Activated CD8-positive, alpha-beta T cell treated with anti-CD3 and anti-CD28 coated beads, Interleukin-2, amount 10 ng/mL, durations not matched to agents 7 days and 5 days (primary cell): ENCODE measurements at regions not wholly inside any gene's neighbourhood (a gene's known extent, or its start where the extent isn't known, plus 50 kb on each side); places are given as distances from the start of the nearest gene placed in this dataset.

ENCODE experiments used
- ATAC-seq: fragments of 150-1000 bp; cut with Tn5 transposase; one replicate; pipeline ENCODE4 v1.10.0; 2021; ENCODE audit warnings: moderate library complexity
- CTCF ChIA-PET: fragments of 350-600 bp; sonication (Branson Sonifier 250); formaldehyde crosslinking; loops from one replicate; lab custom pipeline; 2021; ENCODE audit warnings: antibody characterized with exemption; lab: Charles Lee
- POLR2A ChIA-PET: fragments of 350-600 bp; sonication (Branson Sonifier 250); formaldehyde crosslinking; loops from one replicate; lab custom pipeline; 2021; ENCODE audit warnings: antibody characterized with exemption; lab: Charles Lee
- DNase-seq: peaks from one replicate; pipeline ENCODE4 v3.0.0-alpha.2; 2020
- H3K27ac Mint-ChIP-seq: one replicate; pipeline ENCODE4 v1.8.0; 2021; ENCODE audit warnings: mild to moderate bottlenecking, mixed read lengths
- H3K27me3 Mint-ChIP-seq: one replicate; pipeline ENCODE4 v1.8.0; 2021; ENCODE audit warnings: low read depth, mixed read lengths
- H3K36me3 Mint-ChIP-seq: one replicate; pipeline ENCODE4 v1.8.0; 2021; ENCODE audit warnings: low read depth, mixed read lengths
- H3K4me1 Mint-ChIP-seq: one replicate; pipeline ENCODE4 v1.8.0; 2021; ENCODE audit warnings: low read depth, mixed read lengths
- H3K4me3 Mint-ChIP-seq: one replicate; pipeline ENCODE4 v1.8.0; 2021; ENCODE audit warnings: mild to moderate bottlenecking, mixed read lengths
- H3K9me3 Mint-ChIP-seq: one replicate; pipeline ENCODE4 v1.8.0; 2022; ENCODE audit warnings: mixed read lengths; ENCODE audit not compliant: insufficient read depth

- Mint-ChIP-seq H3K4me3 (no peak overlapping the region), H3K36me3 (no peaks in the 10 kb centered on the region), H3K27ac (no peak overlapping the region), H3K27me3 (no peaks in the 10 kb centered on the region), H3K4me1 (peaks cover 22% of the 10 kb centered on the region), H3K9me3 (no peaks in the 10 kb centered on the region)
- ATAC-seq (no peak), DNase-seq (no peak)
- POLR2A ChIA-PET, result no interaction called here
- CTCF ChIA-PET, result no interaction called here
Observed at GRCh38 chr2:215684448-215685237, 248.8 kb upstream of the FN1 start.

DNA sequence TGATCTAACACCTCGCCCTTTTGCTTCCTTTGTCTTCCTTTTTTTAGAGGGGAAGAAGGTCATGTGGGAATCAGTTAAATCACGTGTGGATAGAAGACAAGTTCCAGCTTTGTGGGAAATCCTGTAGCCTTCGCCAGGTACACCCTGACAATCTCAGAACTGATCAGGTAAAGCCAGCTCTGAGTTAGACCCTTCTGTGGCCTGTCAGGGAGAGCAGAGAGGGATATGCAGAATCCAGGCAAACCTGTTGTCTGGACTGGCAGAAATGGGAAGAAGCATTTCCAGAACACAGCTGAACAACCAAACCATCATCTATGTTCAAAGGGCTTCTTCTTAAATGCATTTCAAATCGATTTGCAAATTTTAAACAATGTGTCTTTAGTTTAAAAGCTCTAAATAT is 247.4 kb upstream of the FN1 start:
- H3K9me3 Mint-ChIP-seq, result no peaks in the 10 kb centered on the region
- H3K27ac Mint-ChIP-seq, result no peak overlapping the region
- peaks cover 2% of the 10 kb centered on the region for H3K27me3 Mint-ChIP-seq
- no peaks in the 10 kb centered on the region for H3K36me3 Mint-ChIP-seq
- ATAC-seq (no peak), DNase-seq (no peak)
- ChIA-PET POLR2A (no interaction called here), CTCF (no interaction called here)
- no peak overlapping the region for H3K4me3 Mint-ChIP-seq
- H3K4me1 Mint-ChIP-seq, result peaks cover 22% of the 10 kb centered on the region

- Mint-ChIP-seq H3K9me3 (no peaks in the 10 kb centered on the region), H3K36me3 (no peaks in the 10 kb centered on the region), H3K27ac (peak overlapping the region; percentile 37), H3K4me3 (no peak overlapping the region), H3K27me3 (peaks cover 2% of the 10 kb centered on the region), H3K4me1 (peaks cover 24% of the 10 kb centered on the region)
- ATAC-seq (no peak), DNase-seq (no peak)
- POLR2A ChIA-PET, result no interaction called here
- CTCF ChIA-PET, result no interaction called here
Observed at GRCh38 chr2:215681799-215682596, 246.1 kb upstream of the FN1 start.

- peak; percentile 84 for ATAC-seq
- H3K9me3 Mint-ChIP-seq, result no peaks in the 10 kb centered on the region
- peak overlapping the region; percentile 67 for H3K27ac Mint-ChIP-seq
- peak; percentile 55 for DNase-seq
- peaks cover 24% of the 10 kb centered on the region for H3K4me1 Mint-ChIP-seq
- ChIA-PET CTCF (no interaction called here), POLR2A (no interaction called here)
- H3K4me3 Mint-ChIP-seq, result peak overlapping the region; percentile 47
- no peaks in the 10 kb centered on the region for H3K36me3 Mint-ChIP-seq
- H3K27me3 Mint-ChIP-seq, result peaks cover 2% of the 10 kb centered on the region
Observed at GRCh38 chr2:215680605-215681598, 245.0 kb upstream of the FN1 start.

- Mint-ChIP-seq H3K4me3 (no peak overlapping the region), H3K27me3 (peaks cover 2% of the 10 kb centered on the region), H3K4me1 (peaks cover 24% of the 10 kb centered on the region), H3K27ac (no peak overlapping the region), H3K9me3 (no peaks in the 10 kb centered on the region), H3K36me3 (no peaks in the 10 kb centered on the region)
- ATAC-seq (no peak), DNase-seq (no peak)
- ChIA-PET CTCF (no interaction called here), POLR2A (no interaction called here)
Observed at GRCh38 chr2:215678094-215678493, 242.2 kb upstream of the FN1 start.

- POLR2A ChIA-PET, result no interaction called here
- H3K36me3 Mint-ChIP-seq, result no peaks in the 10 kb centered on the region
- H3K9me3 Mint-ChIP-seq, result no peaks in the 10 kb centered on the region
- DNase-seq (no peak), ATAC-seq (no peak)
- peaks cover 2% of the 10 kb centered on the region for H3K27me3 Mint-ChIP-seq
- peaks cover 23% of the 10 kb centered on the region for H3K4me1 Mint-ChIP-seq
- no peak overlapping the region for H3K27ac Mint-ChIP-seq
- H3K4me3 Mint-ChIP-seq, result no peak overlapping the region
- CTCF ChIA-PET, result no interaction called here
Observed at GRCh38 chr2:215677481-215677880, 241.6 kb upstream of the FN1 start.

DNA sequence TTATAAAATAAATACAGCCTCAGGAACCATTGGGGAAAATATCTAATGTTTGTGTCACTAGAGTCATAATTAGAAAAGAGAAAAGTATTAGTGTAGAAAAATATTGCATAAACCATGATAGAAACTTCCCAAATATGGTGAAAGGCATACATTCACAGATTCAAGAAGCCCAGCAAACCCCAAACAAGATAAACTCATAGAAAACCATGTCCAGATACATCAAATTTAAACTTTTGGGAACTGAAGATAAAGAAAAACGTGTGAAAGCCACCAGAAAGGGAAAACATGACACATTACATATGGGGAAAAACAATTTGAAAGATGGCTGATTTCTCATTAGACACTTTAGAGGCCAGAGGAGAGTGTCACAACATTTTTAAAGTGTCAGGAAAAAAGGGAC is 236.5 kb upstream of the FN1 start:
- ATAC-seq (no peak), DNase-seq (no peak)
- CTCF ChIA-PET, result no interaction called here
- H3K4me3 Mint-ChIP-seq, result no peak overlapping the region
- no peaks in the 10 kb centered on the region for H3K4me1 Mint-ChIP-seq
- POLR2A ChIA-PET, result no interaction called here
- H3K27ac Mint-ChIP-seq, result no peak overlapping the region
- peaks cover 2% of the 10 kb centered on the region for H3K27me3 Mint-ChIP-seq
- H3K9me3 Mint-ChIP-seq, result no peaks in the 10 kb centered on the region
- H3K36me3 Mint-ChIP-seq, result no peaks in the 10 kb centered on the region

- no peak overlapping the region for H3K27ac Mint-ChIP-seq
Observed at GRCh38 chr2:215671691-215672090, 235.8 kb upstream of the FN1 start.

DNA sequence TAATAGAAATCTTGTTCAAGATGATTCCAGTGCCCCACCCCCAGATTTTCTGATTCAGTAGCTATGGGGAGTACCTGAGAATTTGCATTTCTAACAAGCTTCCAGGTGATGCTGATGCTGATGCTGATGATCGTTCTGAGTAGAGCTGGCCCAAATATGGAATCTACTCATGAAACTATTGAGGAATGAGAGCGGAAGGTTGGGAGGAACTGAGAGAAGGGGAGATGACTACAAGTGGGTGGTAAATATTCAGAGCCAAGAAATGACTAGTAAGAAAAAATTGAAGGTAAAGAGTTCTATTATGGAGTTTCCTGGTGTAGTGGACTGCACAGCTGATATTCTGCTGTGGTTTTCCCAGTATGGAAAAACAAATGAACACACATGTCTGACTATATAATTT is 235.4 kb upstream of the FN1 start:
- ChIA-PET CTCF (no interaction called here), POLR2A (no interaction called here)
- Mint-ChIP-seq H3K4me3 (no peak overlapping the region), H3K9me3 (no peaks in the 10 kb centered on the region), H3K27me3 (peaks cover 2% of the 10 kb centered on the region), H3K36me3 (no peaks in the 10 kb centered on the region), H3K27ac (no peak overlapping the region), H3K4me1 (no peaks in the 10 kb centered on the region)
- no peak for ATAC-seq
- no peak for DNase-seq

More at GRCh38 chr2:215671691-215672090, 235.8 kb upstream of the FN1 start:
- no peak for ATAC-seq
- Mint-ChIP-seq H3K27me3 (peaks cover 2% of the 10 kb centered on the region), H3K36me3 (no peaks in the 10 kb centered on the region), H3K9me3 (no peaks in the 10 kb centered on the region), H3K4me3 (no peak overlapping the region), H3K4me1 (no peaks in the 10 kb centered on the region)
- DNase-seq, result no peak
- CTCF ChIA-PET, result no interaction called here
- POLR2A ChIA-PET, result no interaction called here

DNA sequence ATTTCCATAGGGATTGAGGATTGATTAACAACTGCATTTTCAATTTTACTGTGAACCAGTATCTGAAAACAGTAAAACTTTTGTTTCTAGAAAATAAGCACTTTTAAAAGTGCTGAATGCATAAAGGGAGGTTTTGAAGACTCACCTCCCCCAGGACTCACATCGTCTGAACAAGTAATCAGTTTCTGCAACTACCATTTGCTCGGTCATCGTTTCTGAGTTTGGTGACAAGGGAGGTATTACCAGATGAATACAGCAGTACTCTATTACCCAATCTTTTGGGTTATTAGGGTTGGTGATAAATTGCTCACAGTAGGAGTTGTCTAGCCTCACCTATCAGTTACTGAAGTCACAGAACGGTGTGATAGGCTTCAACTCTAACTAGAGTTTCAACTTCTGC is 234.5 kb upstream of the FN1 start:
- Mint-ChIP-seq H3K36me3 (no peaks in the 10 kb centered on the region), H3K27ac (no peak overlapping the region), H3K4me1 (no peaks in the 10 kb centered on the region), H3K9me3 (no peaks in the 10 kb centered on the region), H3K27me3 (peaks cover 2% of the 10 kb centered on the region), H3K4me3 (no peak overlapping the region)
- no peak for ATAC-seq
- CTCF ChIA-PET, result no interaction called here
- POLR2A ChIA-PET, result no interaction called here
- DNase-seq, result no peak

- no peak for ATAC-seq
- CTCF ChIA-PET, result no interaction called here
- POLR2A ChIA-PET, result no interaction called here
- H3K27me3 Mint-ChIP-seq, result peaks cover 2% of the 10 kb centered on the region
- H3K9me3 Mint-ChIP-seq, result no peaks in the 10 kb centered on the region
- no peak overlapping the region for H3K4me3 Mint-ChIP-seq
- H3K36me3 Mint-ChIP-seq, result no peaks in the 10 kb centered on the region
- no peak for DNase-seq
- no peak overlapping the region for H3K27ac Mint-ChIP-seq
- H3K4me1 Mint-ChIP-seq, result peaks cover 5% of the 10 kb centered on the region
Observed at GRCh38 chr2:215668378-215668775, 232.5 kb upstream of the FN1 start.
